ENCODE measurements at regions not wholly inside any gene's neighbourhood (a gene's known extent, or its start where the extent isn't known, plus 50 kb on each side); places are given as distances from the start of the nearest gene placed in this dataset.

DNA sequence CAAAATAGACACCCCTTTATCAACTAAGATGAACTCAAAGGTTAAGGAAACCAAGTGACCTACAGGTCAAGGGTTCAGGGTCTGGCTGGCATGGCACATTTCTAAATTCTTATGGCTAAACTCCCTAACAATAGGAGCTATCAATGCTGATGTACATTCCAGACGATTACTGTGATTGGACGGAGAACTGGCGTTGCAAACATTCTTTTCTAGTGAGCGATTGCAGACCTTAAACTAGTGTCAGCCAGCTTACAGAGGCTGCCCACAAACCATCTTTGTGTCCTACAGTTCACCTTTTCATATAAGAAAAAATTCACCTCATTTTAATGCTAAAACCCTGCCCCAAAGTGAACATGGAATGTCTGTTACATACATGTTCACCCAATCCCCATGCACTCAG, 382.9 kb downstream of the MAT2B start:
- TF ChIP-seq JUN (IDR thresholded peaks at IDR 0.05; ENCODE audit: borderline replicate concordance, insufficient read depth, insufficient read length, low read depth) (no peak), POLR2AphosphoS5 (IDR thresholded peaks at IDR 0.05; ENCODE audit: insufficient read depth, low read depth, low read length) (no peak), GATA2 (IDR thresholded peaks at IDR 0.05; ENCODE audit: insufficient read depth, insufficient read length, low read depth, low read length) (no peak), MYC (IDR thresholded peaks at IDR 0.05; ENCODE audit: low read depth, low read length) (no peak), FOS (IDR thresholded peaks at IDR 0.05; ENCODE audit: borderline replicate concordance, insufficient read depth, low read length) (no peak), POLR2A (IDR thresholded peaks at IDR 0.05; ENCODE audit: low read depth, low read length) (no peak), EZH2 (IDR thresholded peaks at IDR 0.05; ENCODE audit: borderline replicate concordance, low read depth, low read length, severe bottlenecking) (no peak)
- TF ChIP-seq, protein P1, sequence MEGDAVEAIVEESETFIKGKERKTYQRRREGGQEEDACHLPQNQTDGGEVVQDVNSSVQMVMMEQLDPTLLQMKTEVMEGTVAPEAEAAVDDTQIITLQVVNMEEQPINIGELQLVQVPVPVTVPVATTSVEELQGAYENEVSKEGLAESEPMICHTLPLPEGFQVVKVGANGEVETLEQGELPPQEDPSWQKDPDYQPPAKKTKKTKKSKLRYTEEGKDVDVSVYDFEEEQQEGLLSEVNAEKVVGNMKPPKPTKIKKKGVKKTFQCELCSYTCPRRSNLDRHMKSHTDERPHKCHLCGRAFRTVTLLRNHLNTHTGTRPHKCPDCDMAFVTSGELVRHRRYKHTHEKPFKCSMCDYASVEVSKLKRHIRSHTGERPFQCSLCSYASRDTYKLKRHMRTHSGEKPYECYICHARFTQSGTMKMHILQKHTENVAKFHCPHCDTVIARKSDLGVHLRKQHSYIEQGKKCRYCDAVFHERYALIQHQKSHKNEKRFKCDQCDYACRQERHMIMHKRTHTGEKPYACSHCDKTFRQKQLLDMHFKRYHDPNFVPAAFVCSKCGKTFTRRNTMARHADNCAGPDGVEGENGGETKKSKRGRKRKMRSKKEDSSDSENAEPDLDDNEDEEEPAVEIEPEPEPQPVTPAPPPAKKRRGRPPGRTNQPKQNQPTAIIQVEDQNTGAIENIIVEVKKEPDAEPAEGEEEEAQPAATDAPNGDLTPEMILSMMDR (IDR thresholded peaks at IDR 0.05; ENCODE audit: extremely low read depth in 1 of 2, insufficient read depth in 1 of 2, low read depth in 1 of 2, low read length in 2 of 2) = no peak
- H4K20me1 ChIP-seq (replicated peaks; ENCODE audit: control insufficient read depth, extremely low read depth, insufficient read depth, low read length) = no peaks in the 10 kb centered on the region
- BruUV-seq (replicated peaks) = no TSS peak
- CTCF ChIA-PET = no interaction called here
- H3K9me3 ChIP-seq (replicated peaks; ENCODE audit: control insufficient read depth, insufficient read depth, low read length) = no peaks in the 10 kb centered on the region
- H2AFZ ChIP-seq (ENCODE audit: low read depth, low read length) = no peak overlapping the region
- no peaks in the 10 kb centered on the region for H3K9me1 ChIP-seq (replicated peaks; ENCODE audit: control insufficient read depth, extremely low read depth, insufficient read depth, low read length)
- dilution Hi-C loops (cut with MboI; ENCODE audit: extremely low pct_ligation_motif_present, low sequenced_read_pairs) (no loop called here), intact Hi-C loops (cut with micrococcal nuclease) (loop anchor here (2.0 kb wide), 1 partner anchor 42 kb away; no protein-coding TSS in a partner anchor)
- H3K4me1 ChIP-seq (ENCODE audit: control insufficient read depth, extremely low read depth, insufficient read depth, low read length) = no peaks in the 10 kb centered on the region
- no peak overlapping the region for H3K4me3 ChIP-seq (replicated peaks in 1 of 3; ENCODE audit: insufficient read depth in 1 of 3, low read depth in 1 of 3, low read length in 3 of 3)
- H3K9ac ChIP-seq (replicated peaks; ENCODE audit: extremely low read depth, insufficient read depth, low read length) = no peak overlapping the region
- POLR2A ChIA-PET = no interaction called here
- no peak for FAIRE-seq
- H3K27ac ChIP-seq (ENCODE audit: insufficient read depth, low read depth, low read length) = no peak overlapping the region
- no peaks in the 10 kb centered on the region for H3K36me3 ChIP-seq (ENCODE audit: control insufficient read depth in 2 of 2, extremely low read depth in 1 of 2, insufficient read depth in 2 of 2, low read length in 2 of 2)
- no peak for DNase-seq (ENCODE audit: low read depth, low spot score)
- H3K27me3 ChIP-seq (ENCODE audit: control insufficient read depth in 2 of 2, insufficient read depth in 2 of 2, low read length in 2 of 2) = no peaks in the 10 kb centered on the region
- no peak overlapping the region for H3K4me2 ChIP-seq (ENCODE audit: insufficient read depth, low read length)
- no peaks in the 10 kb centered on the region for H3K79me2 ChIP-seq (ENCODE audit: control insufficient read depth, insufficient read depth, low read length)

Data from endothelial cell of umbilical vein (primary cell).